Fibroblast of skin of abdomen (primary cell): ENCODE measurements at regions not wholly inside any gene's neighbourhood (a gene's known extent, or its start where the extent isn't known, plus 50 kb on each side); places are given as distances from the start of the nearest gene placed in this dataset.
"Not testable (repeated sequence)": the region's sequence is repeated elsewhere in the genome, so short reads cannot be mapped to it uniquely, and the experiment has no call there.

ENCODE experiments used
- DNase-seq: peaks from one replicate; pipeline ENCODE4 v3.0.0-alpha.2; 2013

DNA sequence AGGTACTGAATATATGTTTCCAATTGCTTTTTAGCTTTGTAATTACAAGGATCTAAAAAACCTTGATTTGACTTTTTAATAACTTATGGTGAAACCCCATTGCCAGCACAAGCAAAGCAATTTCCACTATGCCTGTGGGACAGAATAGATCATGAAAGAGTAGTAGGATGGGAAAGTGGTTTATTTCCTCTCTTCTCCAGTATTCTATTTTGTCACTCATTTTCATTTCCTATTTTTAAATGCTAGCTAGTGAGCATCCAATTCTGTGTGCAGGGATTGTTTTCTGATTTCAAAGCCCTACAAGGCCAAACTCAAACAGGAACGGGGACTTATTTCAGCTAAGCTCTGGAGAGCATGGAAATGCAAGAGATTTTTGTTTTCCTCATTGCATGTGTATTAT is 132.0 kb upstream of the TGFBR2 start:
- DNase-seq, result no peak

DNA sequence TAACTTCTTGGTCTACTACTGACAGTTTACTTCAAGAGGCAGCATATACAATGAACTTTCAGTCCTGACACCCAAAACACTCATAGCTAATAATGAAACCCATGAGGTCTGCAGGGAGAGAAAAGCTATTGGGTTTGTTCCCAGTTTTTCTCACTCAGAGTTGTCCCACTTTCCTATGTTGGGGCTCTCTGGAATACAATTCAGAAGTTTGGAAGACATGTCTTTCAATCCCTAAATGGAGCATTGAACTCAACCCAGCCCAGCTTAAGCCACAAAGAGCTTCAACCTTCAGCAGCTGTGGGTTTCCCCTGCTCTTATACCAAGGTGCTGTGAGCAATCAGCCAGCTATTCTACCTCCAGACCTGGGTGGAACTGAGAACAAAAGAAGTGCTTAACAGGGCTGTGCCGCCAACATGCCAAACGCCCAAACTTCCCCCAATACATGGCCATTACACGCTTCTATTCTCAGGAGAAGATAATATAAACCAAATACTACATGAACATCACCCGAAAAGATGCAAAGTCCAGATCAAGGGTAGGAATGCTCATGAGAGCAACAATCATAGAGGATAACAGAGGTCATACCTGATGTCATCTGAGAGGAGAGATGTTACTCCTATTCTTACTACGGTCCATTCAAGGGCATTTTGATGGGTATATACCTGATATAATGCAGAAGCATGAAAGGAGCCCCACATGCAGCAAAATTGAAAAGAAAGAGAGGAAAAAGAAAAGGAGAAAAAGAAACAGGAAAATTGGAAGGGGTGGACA is 131.2 kb upstream of the TGFBR2 start:
- no peak for DNase-seq

DNA sequence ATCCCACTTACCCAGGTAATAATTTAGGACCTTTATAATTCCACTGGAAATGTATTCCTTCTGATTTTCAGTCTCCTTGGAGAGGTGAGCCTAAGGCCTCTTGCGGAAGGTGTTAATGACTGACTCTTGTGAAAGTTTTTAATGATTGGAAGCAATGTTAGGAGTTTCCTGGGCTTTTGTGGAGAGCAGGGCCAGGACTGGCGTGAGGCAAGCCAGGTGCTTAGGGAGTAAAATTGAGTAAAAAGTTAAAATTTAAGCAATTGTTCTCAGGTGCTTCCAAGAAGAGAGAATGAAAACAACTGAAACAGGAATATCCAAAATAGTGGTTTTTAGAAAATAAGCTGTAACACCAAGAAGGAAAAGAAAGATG is 130.6 kb upstream of the TGFBR2 start:
- no peak for DNase-seq

DNA sequence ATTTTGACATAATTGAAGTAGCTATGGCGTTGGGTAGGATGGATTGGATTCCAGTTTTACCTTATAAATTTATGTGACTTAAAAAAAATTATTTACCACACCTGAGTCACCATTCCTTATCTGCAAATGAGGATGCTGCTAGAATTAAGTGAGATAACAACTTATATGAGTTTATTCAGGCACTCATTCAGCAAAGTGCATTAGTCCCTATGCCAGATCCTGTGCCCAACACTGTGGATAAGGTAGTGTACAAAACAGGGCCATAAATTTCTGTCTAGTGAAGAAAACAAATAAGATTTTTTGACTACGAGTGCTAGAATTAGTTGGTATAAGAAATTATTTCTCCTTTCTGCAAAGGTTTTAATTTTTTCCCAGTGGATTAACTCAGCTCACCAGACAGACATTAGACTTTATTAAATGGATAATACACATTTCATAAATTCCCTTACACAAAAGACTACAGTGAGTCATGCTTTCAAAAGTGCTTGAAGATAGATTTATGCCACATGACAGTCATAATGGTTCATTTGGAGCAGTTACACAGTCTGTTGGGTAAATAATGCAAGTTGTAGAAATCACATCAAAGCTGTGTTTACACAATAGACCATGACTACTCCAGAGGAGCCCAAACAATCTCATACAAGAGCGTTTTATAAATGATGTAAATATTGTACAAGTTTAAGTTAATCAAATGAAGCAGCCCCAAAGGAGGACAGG is 129.9 kb upstream of the TGFBR2 start:
- DNase-seq, result peak; percentile 69

DNA sequence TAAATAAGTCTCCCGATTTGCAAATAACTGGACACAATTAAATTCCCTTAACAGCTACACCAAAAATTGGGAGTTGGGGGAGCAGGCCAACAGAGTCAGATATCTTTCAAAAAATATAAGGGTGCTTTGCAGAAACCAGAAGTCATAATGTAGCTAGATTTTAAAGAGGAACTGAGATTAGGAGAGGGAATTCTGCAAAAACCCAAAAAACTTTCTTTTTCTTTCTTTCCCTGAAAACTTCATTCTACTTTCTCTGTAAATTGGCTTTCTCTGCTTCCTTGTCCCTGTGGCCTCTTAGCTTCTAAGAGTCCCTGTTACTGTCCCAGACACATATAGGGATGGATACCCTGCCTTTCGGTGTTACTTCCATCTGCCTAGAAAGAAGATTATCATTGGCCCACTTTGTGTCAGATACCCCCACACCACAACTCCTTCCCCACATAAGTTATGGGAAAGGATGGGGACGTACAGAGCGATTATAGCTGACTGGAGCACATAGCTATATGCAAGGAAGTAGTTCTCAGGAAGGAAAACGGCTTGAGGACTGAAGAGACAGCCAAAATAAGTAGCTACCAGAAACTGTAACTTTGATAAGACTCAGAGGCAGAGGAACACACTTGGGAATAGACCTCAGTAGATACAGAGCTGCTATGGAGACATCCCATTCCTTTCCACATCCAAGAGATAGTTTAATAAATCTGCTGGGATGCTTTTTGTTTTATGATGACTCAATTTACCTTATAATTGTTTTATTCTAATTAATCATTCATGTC is 129.1 kb upstream of the TGFBR2 start:
- no peak for DNase-seq

DNA sequence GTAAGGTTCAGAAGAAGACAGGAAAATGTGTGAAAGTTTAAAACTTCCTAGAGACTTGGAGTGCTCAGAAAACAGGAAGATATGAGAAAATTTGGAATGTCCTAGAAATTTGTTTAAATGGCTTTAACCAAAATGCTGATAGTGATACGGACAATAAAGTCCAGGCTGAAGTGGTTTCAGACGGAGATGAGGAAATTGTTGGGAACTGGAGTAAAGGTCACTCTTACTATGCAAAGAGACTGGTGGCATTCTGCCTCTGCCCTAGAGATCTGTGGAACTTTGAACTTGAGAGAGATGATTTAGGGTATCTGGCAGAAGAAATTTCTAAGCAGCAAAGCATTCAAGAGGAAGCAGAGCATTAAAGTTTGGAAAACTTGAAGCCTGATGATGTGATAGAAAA is 126.7 kb upstream of the TGFBR2 start:
- DNase-seq, result not testable (repeated sequence)

DNA sequence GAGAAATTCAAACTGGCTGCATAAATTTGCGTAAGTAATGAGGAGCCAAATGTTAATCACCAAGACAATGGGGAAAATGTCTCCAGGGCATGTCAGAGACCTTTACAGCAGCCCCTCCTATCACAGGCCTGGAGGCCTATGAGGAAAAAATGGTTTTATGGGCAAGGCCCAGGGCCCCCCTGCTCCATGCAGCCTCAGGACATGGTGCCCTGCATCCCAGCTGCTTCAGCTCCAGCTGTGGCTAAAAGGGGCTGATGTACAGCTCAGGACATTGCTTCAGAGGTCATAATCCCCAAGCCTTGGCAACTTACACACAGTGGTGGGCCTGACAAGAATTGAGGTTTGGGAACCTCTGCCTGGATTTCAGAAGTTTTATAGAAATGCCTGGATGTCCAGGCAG is 126.2 kb upstream of the TGFBR2 start:
- DNase-seq, result not testable (repeated sequence)

DNA sequence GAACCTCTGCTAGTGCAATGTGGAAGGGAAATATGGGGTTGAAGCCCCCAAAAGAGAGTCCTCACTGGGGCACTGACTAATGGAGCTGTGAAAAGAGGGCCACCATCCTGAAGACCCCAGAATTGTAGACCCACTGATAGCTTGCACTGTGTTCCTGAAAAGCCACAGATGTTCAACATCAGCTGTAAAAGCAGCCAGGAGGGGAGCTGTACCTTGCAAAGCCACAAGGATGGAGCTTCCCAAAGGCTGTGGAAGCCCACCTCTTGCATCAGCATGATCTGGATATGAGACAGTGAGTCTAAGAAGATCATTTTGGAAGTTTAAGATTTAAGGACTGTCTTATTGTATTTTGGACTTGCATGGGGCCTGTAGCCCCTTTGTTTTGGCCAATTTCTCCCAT is 125.8 kb upstream of the TGFBR2 start:
- DNase-seq, result no peak

DNA sequence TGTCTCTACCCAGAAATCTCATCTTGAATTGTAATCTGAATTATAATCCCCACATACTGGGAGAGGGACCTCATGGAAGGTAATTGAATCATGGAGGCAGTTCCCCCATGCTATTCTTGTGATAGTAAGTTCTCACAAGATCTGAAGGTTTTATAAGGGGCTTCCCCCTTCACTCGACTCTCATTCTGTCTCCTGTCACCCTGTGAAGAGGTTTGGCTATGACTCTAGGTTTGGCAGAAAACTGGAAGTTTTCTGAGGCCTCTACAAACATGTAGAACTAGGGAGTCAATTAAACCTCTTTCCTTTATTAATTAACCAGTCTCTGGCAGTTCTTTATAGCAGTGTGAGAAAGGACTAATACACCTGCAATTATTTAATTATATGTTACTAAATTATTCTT is 125.2 kb upstream of the TGFBR2 start:
- DNase-seq, result no peak

DNA sequence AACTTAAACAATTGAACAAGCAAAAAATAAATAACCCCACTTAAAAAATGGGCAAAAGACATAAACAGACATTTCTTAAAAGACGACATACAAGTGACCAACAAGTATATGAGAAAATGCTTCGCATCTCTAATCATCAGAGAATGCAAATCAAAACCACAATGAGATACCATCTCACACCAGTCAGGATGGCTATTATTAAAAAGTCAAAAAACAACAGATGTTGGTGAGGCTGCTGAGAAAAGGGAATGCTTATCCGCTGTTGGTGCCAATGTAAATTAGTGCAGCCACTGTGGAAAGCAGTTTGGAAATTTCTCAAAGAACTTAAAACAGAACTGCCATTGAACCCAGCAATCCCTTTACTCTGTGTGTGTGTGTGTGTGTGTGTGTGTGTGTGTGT is 122.2 kb upstream of the TGFBR2 start:
- not testable (repeated sequence) for DNase-seq

DNA sequence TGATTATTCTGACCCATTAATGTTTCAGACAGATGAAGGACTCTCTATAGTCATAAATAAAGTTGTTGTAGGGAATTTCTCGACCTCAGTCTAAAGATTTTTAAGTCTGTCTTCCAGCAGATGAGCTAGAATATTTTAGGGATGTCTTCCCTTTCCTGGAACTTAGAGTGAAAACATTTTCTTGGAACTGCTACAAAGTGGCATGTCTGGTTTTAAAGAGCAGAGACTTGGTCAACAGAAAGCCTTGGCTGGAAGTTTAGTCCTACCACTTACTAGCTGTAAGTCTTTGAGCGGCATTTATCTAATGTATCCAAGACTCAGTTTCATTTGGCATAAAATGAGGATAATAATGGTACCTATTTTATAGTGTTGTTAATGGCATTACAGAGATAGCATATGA is 120.0 kb upstream of the TGFBR2 start:
- DNase-seq, result no peak

DNA sequence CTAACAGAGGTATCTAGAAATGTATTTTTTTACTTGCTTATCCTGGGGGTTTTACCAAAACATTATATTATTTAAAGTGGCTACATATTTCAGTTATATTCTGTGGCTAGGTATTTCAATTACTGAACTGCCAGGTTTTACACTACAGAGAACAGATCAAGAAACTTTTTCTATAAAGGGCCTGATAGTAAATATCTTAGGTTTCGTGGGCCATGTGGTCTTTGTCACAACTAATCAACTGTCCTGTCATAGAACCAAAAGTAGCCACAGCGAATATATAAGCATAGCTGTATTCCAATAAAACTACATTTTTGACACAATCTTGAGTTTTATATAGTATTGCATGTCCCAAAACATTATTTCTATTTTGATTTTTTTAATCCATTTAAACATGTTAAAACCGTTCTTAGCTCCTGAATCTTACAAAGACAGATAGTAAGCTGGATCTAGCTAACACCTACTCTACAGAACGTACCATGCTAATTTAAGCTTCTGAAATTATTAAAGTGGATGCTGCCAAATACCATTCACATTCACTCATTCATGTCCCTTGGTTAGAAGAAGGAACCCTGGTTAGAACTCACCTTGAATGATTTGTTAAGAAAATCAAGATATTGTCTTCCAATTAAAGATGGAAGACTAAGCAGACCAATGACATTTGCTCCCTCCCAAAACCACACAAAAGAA is 118.2 kb upstream of the TGFBR2 start:
- no peak for DNase-seq

DNA sequence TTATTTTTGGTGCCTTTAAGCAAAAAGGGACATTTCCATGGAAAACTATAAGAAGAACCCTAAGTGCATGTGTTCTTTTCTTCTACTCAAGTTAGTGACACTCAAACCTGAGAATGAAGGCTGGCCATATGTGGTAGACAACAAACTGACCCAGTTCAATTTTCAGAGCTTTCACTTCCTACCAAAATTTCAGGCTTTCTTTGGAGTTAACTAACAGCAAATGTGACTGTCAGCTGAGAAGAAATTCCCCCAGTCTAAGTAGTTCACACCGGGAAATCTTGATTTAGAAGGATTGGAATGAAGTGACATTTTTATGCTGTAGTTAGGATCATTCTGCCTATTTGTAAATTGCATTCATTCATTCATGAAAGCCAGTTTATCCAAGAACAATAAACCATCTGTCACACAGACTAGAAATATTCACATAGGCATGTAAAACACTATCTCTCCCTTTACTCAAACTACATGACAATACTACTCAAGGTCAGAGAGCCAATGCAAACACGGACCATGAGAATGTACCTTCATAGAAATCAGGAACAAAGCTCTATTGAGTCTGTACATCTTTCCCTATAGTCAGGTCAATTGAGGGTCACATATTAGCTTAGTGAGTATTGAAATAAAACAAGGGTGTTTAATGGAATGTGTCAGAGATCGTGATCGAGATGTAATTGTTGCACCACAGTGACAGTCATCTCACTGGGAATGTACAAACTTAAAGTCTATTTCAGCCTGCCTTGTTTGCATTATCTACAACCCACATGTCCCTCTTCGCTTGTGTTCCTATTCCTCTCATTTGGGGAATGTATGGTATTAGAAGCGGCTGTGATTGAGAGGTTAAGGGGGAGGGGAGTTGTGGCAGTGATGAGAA is 113.8 kb upstream of the TGFBR2 start:
- peak; percentile 73 for DNase-seq

DNA sequence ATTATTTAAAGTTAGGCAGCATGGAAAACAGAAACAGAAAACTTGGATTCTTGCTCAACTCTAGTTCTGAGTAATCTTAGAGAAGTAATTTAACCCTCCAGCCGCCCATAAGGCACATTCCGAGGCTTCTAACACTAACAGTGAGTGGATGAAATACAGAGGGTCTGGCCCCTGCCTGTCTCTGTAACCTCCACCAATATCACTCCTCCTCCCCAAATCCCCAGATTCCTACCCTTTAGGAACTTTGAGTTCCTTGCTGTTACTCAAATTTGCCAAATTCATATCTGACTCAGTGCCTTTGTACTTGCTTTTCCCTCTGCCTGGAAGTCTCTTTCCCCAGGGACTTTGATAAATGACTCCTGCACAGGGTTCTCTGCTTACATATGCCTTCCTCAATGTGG is 112.5 kb upstream of the TGFBR2 start:
- DNase-seq, result peak; percentile 89

DNA sequence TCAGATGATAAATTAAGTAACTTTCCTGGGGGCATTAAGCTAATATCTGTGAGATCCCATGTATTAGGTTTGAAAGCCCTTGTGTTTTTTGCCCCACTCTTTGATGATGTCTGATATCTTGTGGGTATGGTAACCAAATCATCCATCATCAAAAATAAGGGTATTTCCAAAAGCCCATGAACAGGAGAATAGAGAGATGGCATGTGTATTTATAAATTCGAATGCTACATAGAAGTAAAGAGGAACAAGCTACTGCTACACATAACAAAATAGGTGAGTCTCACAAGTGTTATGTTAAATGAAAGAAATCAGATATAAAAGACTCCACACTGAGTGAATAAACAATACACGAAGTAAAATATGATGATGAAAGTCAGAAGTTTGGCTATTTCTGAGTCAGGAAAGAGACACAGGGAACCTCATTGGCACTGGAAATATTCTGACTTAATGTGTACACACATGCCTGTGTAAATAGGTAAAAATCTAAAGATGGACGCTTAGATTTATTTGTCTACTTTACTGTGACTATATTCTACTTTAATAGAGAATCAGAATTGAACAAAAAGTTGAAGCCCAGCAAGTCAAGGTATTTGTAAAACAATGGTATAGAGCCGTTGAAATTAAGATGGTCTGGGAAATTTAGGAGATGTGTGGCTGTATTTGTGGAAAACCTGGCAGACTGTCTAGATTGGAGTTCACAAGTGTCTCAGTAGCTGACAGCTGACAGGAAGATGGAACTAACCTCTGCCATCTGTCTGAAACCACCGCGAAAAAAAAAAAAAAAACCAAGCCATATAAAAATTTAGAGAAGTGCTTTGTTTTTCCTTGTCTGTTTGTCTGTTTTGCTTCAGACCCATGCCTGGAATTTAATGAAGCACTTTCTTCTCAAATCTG is 111.0 kb upstream of the TGFBR2 start:
- no peak for DNase-seq

DNA sequence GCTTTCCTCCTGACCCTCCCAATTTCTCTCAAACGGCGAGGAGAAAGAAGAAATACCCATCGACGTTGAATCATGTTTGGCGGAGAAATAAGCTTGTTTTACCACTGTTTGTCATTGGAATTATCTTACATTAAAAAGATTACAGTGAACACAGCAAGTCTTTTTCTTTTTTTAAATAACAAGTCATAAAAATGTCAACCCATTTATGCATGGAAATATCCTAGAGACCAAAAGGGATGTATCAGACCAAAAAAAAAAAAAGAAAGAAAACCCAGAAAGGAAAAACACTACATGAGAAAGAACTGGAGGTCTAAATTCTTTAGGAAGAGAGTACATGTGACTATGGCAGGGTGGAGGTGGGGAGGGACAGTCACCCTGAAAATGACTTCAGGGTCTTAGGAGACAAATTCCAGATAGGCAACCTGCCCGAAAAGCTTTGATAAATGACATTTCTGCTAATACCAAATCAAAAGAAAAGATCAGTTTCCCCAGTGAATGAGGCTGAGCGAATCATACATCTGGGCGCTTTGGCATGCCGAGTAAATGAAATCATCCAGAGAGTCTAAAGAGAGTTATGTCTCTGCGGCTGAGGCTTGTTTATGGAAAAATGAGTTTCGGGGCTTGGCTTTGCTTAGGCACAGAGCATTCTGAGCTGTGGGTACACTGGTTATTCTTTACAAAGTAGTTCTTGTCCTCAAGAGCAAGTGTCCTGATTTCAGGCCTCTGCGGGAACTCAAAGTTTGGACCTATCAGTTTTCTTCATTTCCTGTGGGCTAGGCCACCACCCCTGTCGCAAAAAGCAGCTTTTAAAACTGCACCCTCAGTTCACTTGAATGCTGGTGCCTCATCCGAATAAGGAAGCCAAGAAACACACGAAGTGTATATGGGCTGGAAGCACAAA is 110.1 kb upstream of the TGFBR2 start:
- peak; percentile 82 for DNase-seq

DNA sequence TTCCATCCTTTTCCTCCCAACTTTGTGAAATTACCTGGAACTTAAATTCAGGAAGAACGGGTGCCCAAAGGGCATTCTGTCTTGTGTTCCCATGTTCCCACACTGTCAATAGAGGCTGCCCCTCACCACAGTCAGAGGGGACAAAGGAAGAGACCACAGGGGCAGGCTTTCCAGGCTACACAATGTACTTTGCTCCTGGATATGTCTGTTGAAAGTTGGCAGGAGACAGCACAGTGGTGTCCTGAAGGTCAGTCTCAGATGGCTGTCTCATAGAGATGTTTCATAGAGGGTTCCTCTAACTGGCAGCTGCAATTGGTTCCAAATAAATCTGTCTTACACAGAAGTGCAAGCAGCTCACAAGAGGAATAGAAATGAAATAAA is 107.8 kb upstream of the TGFBR2 start:
- DNase-seq, result no peak

DNA sequence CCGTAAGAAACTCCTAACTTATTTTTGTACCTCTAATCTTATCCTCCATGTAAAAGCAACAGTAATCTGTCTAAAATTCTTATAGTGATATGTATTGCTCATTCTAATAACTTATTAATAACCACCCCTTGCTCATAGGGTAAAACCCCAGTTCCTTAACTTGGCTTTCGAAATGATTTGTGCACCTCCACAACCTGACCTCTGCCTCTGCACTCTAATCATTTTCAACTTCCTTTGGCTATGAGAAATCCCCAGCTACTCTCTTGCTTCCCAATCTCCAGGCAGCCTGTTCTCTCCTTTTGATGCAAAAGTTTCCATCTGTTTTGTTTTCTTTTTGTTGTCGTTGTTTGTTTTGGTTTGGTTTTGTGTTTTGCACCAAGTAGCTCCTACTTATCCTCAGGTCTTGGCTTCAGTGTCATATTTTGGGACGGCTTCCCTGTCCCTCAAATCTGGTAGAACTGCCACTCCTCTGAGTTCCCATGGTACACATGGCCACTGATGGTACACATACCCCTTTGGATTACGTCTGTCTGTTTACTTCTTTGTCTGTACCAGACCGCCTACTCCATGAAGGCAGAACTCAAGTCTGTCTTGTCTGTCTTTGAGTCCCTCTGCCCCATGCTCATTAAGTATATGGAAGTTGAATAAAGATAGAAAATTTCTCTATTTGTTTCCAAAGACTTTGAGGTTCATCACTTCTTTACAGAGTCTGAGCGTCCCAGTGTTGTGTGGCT is 105.6 kb upstream of the TGFBR2 start:
- DNase-seq, result no peak

DNA sequence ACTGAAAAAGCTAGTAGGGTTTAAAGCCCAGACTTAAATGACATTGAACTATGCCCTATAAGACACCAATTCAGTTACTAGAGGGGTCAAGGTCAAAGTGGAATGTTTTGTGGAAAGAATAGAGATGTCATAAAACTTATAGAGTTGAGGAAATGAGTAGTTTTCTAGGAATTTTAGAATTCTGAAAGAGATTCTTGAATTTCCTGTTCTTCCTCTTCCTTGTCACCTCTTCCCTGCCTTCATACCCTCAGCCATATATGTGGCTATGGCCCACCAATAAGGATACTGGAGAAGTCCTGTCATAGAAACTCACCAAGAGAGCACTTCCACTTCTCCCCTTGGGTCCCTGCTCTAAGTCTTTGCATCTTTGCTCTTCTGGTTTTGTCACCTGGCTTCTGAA is 104.9 kb upstream of the TGFBR2 start:
- no peak for DNase-seq
